Ovary (tissue), 3 donors: ENCODE measurements at regions not wholly inside any gene's neighbourhood (a gene's known extent, or its start where the extent isn't known, plus 50 kb on each side); places are given as distances from the start of the nearest gene placed in this dataset.
"Not testable (repeated sequence)": the region's sequence is repeated elsewhere in the genome, so short reads cannot be mapped to it uniquely, and the experiment has no call there.

Experiments used
- EP300 ChIP-seq: sonication (generic); formaldehyde crosslinking; IDR thresholded peaks from one replicate; pipeline ENCODE4 v1.6.1; 2017; ENCODE audit warnings: antibody characterized with exemption
- POLR2A ChIP-seq: fragments of 450-650 bp; IDR thresholded peaks from one replicate; pipeline ENCODE4 v1.6.1; 2017; ENCODE audit warnings: antibody characterized with exemption, mild to moderate bottlenecking, moderate library complexity
- TF ChIP-seq, protein P1 (sequence below), 3 donors: fragments of 450-650 bp in 2 of 3; fragments of 200-600 bp in 1 of 3; IDR thresholded peaks; one replicate each; pipeline versions ENCODE4 v1.5.1 to v1.8.0; 2016 to 2022; ENCODE audit warnings: antibody characterized with exemption in 3 of 3, mild to moderate bottlenecking in 1 of 3
- donor health status: DM: no; HTN: no; CAD: no.

DNA sequence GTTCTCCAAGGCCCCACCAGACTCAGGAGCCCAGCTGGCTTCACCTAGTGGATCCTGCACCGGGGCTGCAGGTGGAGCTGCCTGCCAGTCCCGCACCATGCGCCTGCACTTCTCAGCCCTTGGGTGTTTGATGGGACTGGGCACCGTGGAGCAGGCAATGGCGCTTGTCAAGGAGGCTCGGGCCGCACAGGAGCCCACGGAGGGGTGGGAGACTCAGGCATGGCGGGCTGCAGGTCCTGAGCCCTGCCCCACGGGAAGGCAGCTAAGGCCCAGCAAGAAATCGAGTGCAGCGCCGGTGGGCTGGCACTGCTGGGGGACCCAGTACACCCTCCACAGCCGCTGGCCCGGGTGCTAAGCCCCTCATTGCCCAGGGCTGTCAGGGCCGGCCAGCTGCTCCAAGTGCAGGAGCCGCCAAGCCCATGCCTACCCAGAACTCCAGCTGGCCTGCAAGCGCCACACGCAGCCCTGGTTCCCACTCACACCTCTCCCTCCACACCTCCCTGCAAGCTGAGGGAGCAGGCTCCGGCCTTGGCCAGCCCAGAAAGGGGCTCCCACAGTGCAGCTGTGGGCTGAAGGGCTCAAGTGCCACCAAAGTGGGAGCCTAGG lies 95.2 kb downstream of the CHCHD4 start:
- TF ChIP-seq, protein P1, sequence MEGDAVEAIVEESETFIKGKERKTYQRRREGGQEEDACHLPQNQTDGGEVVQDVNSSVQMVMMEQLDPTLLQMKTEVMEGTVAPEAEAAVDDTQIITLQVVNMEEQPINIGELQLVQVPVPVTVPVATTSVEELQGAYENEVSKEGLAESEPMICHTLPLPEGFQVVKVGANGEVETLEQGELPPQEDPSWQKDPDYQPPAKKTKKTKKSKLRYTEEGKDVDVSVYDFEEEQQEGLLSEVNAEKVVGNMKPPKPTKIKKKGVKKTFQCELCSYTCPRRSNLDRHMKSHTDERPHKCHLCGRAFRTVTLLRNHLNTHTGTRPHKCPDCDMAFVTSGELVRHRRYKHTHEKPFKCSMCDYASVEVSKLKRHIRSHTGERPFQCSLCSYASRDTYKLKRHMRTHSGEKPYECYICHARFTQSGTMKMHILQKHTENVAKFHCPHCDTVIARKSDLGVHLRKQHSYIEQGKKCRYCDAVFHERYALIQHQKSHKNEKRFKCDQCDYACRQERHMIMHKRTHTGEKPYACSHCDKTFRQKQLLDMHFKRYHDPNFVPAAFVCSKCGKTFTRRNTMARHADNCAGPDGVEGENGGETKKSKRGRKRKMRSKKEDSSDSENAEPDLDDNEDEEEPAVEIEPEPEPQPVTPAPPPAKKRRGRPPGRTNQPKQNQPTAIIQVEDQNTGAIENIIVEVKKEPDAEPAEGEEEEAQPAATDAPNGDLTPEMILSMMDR (IDR thresholded peaks at IDR 0.05), result not testable (repeated sequence)
- TF ChIP-seq POLR2A, EP300: not testable (repeated sequence)
